DOHH2 (cell line): ENCODE measurements at regions not wholly inside any gene's neighbourhood (a gene's known extent, or its start where the extent isn't known, plus 50 kb on each side); places are given as distances from the start of the nearest gene placed in this dataset.

Source experiments
- H3F3A ChIP-seq: fragments of 200-600 bp; sonication (generic), shearing (Covaris generic); 2 replicates; pipeline ENCODE4 v1.6.0; 2016; ENCODE audit warnings: antibody characterized with exemption, mild to moderate bottlenecking; ENCODE audit not compliant: control insufficient read depth, insufficient read depth
- H3K27ac ChIP-seq: fragments of 200-600 bp; sonication (generic); 2 replicates; pipeline ENCODE4 v1.5.1; 2014; ENCODE audit warnings: low read depth, mild to moderate bottlenecking, low read length, moderate library complexity
- H3K27me3 ChIP-seq: fragments of 200-600 bp; sonication (generic); 2 replicates; pipeline ENCODE4 v1.6.1; 2014; ENCODE audit warnings: mild to moderate bottlenecking, low read length, mixed read lengths; ENCODE audit not compliant: control insufficient read depth
- H3K36me3 ChIP-seq: fragments of 200-600 bp; sonication (generic); 2 replicates; pipeline ENCODE4 v1.6.1; 2014; ENCODE audit warnings: mild to moderate bottlenecking, low read length, moderate library complexity, mixed read lengths; ENCODE audit not compliant: control insufficient read depth
- H3K4me1 ChIP-seq: fragments of 200-600 bp; sonication (generic); 2 replicates; pipeline ENCODE4 v1.6.1; 2014; ENCODE audit warnings: mild to moderate bottlenecking, low read length, mixed read lengths; ENCODE audit not compliant: control insufficient read depth
- H3K4me2 ChIP-seq: fragments of 200-600 bp; sonication (generic); 2 replicates; pipeline ENCODE4 v1.6.0; 2014; ENCODE audit warnings: mild to moderate bottlenecking, low read length, moderate library complexity
- H3K4me3 ChIP-seq: fragments of 200-600 bp; sonication (generic); 2 replicates; pipeline ENCODE4 v1.5.1; 2014; ENCODE audit warnings: mild to moderate bottlenecking, low read length, mixed read lengths
- H3K79me2 ChIP-seq: fragments of 200-600 bp; sonication (generic); 2 replicates; pipeline ENCODE4 v1.6.1; 2014; ENCODE audit warnings: mild to moderate bottlenecking, low read length, mixed read lengths; ENCODE audit not compliant: control insufficient read depth
- H3K9me2 ChIP-seq: fragments of 200-600 bp; sonication (generic); replicated peaks from 2 replicates; pipeline ENCODE4 v1.6.1; 2014; ENCODE audit warnings: mild to moderate bottlenecking, low read length, mixed read lengths; ENCODE audit not compliant: control insufficient read depth
- H3K9me3 ChIP-seq: fragments of 200-600 bp; sonication (generic); 2 replicates; pipeline ENCODE4 v1.6.1; 2014; ENCODE audit warnings: antibody characterized with exemption, low read length, mixed read lengths; ENCODE audit not compliant: control insufficient read depth, insufficient read depth
- H4K20me1 ChIP-seq: fragments of 200-600 bp; sonication (generic); 2 replicates; pipeline ENCODE4 v1.6.0; 2014; ENCODE audit warnings: low read depth, mild to moderate bottlenecking, antibody characterized with exemption, low read length, moderate library complexity; ENCODE audit not compliant: control insufficient read depth, insufficient read depth
- CTCF ChIP-seq: fragments of 200-600 bp; sonication (generic); IDR thresholded peaks from one replicate; pipeline ENCODE4 v1.5.1; 2014; ENCODE audit warnings: antibody characterized with exemption, mild to moderate bottlenecking, low read depth, low read length; ENCODE audit not compliant: poor library complexity, severe bottlenecking
- EZH2phosphoT487 ChIP-seq: fragments of 200-600 bp; sonication (generic); IDR thresholded peaks from 2 replicates; pipeline ENCODE4 v1.6.1; 2017; ENCODE audit warnings: borderline replicate concordance, mild to moderate bottlenecking, antibody characterized with exemption, low read length, moderate library complexity, mixed read lengths

GRCh38 chr14:65252482-65253255 lies 150.4 kb upstream of the MAX start:
- no peaks in the 10 kb centered on the region for H3K27me3 ChIP-seq
- no peaks in the 10 kb centered on the region for H3K79me2 ChIP-seq
- no peaks in the 10 kb centered on the region for H3F3A ChIP-seq
- no peak overlapping the region for H3K4me2 ChIP-seq
- no peaks in the 10 kb centered on the region for H4K20me1 ChIP-seq
- no peak overlapping the region for H3K27ac ChIP-seq
- no peak overlapping the region for H3K4me3 ChIP-seq
- H3K9me3 ChIP-seq = no peaks in the 10 kb centered on the region
- no peaks in the 10 kb centered on the region for H3K9me2 ChIP-seq
- H3K4me1 ChIP-seq = peaks cover 9% of the 10 kb centered on the region
- H3K36me3 ChIP-seq = no peaks in the 10 kb centered on the region
- TF ChIP-seq EZH2phosphoT487 = no peak
- TF ChIP-seq CTCF = no peak

- Histone ChIP-seq H3K9me3 (no peaks in the 10 kb centered on the region), H3K36me3 (no peaks in the 10 kb centered on the region), H3K79me2 (no peaks in the 10 kb centered on the region), H3K27me3 (no peaks in the 10 kb centered on the region), H3K9me2 (no peaks in the 10 kb centered on the region), H3F3A (no peaks in the 10 kb centered on the region), H4K20me1 (no peaks in the 10 kb centered on the region), H3K4me2 (no peak overlapping the region), H3K4me1 (peaks cover 9% of the 10 kb centered on the region), H3K27ac (no peak overlapping the region), H3K4me3 (no peak overlapping the region)
- TF ChIP-seq EZH2phosphoT487 = no peak
These were observed 152.8 kb upstream of the MAX start for GRCh38 chr14:65255029-65255545.

- Histone ChIP-seq H3K79me2 (no peaks in the 10 kb centered on the region), H3F3A (no peaks in the 10 kb centered on the region), H3K27me3 (no peaks in the 10 kb centered on the region), H4K20me1 (no peaks in the 10 kb centered on the region), H3K9me2 (no peaks in the 10 kb centered on the region), H3K36me3 (no peaks in the 10 kb centered on the region), H3K4me1 (peaks cover 9% of the 10 kb centered on the region), H3K27ac (no peak overlapping the region), H3K4me3 (no peak overlapping the region), H3K9me3 (no peaks in the 10 kb centered on the region), H3K4me2 (no peak overlapping the region)
- no peak for TF ChIP-seq EZH2phosphoT487
- TF ChIP-seq CTCF = peak; percentile 22
These were observed 153.5 kb upstream of the MAX start for GRCh38 chr14:65255583-65256461.
